Prostate gland (tissue), 2 donors: ENCODE measurements at regions not wholly inside any gene's neighbourhood (a gene's known extent, or its start where the extent isn't known, plus 50 kb on each side); places are given as distances from the start of the nearest gene placed in this dataset.

ENCODE experiments used
- POLR2A ChIP-seq: fragments of 450-650 bp; IDR thresholded peaks from one replicate; pipeline ENCODE4 v1.6.1; 2016; ENCODE audit warnings: antibody characterized with exemption, mild to moderate bottlenecking
- POLR2AphosphoS5 ChIP-seq: sonication (generic); formaldehyde crosslinking; IDR thresholded peaks from one replicate; pipeline ENCODE4 v1.6.1; 2017; ENCODE audit warnings: antibody characterized with exemption
- TF ChIP-seq, protein P1 (sequence below), 4 experiments: fragments of 200-600 bp in 2 of 4; fragments of 450-650 bp in 2 of 4; sonication (generic) in 2 of 4; IDR thresholded peaks; 1 replicate in 3 of 4; 2 replicates in 1 of 4; pipeline ENCODE4 v1.5.1; 2016 to 2019; ENCODE audit warnings: antibody characterized with exemption in 4 of 4, mild to moderate bottlenecking in 2 of 4, moderate library complexity in 2 of 4

DNA sequence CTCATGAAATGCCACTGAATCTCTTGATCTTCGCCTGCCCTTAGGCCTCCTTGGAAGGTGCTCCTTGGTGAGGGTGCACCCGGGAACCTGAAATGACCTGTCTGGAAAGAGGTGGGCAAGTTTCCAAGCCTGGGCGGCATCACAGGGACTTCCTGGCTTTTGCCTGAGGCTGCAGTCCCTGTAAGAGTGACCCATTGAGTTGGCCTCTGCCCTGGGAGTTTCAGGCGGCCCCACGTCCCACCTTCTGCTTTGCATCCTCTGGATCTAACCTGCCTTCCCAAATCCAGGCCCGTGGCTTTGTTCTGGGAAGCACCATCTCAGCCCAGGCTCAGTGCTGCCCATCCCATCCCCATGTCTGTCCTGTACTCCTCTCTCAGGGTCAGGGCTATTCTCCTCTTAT, 356.4 kb downstream of the RPS24 start:
- TF ChIP-seq, protein P1, sequence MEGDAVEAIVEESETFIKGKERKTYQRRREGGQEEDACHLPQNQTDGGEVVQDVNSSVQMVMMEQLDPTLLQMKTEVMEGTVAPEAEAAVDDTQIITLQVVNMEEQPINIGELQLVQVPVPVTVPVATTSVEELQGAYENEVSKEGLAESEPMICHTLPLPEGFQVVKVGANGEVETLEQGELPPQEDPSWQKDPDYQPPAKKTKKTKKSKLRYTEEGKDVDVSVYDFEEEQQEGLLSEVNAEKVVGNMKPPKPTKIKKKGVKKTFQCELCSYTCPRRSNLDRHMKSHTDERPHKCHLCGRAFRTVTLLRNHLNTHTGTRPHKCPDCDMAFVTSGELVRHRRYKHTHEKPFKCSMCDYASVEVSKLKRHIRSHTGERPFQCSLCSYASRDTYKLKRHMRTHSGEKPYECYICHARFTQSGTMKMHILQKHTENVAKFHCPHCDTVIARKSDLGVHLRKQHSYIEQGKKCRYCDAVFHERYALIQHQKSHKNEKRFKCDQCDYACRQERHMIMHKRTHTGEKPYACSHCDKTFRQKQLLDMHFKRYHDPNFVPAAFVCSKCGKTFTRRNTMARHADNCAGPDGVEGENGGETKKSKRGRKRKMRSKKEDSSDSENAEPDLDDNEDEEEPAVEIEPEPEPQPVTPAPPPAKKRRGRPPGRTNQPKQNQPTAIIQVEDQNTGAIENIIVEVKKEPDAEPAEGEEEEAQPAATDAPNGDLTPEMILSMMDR (IDR thresholded peaks at IDR 0.05) = no peak
- no peak for TF ChIP-seq POLR2A
- TF ChIP-seq POLR2AphosphoS5 = no peak
